SH-SY5Y (cell line): ENCODE measurements at regions not wholly inside any gene's neighbourhood (a gene's known extent, or its start where the extent isn't known, plus 50 kb on each side); places are given as distances from the start of the nearest gene placed in this dataset.

Source experiments
- GATA2 ChIP-seq: IDR thresholded peaks from 2 replicates; pipeline ENCODE4 v1.6.1; 2011; ENCODE audit warnings: mild to moderate bottlenecking, low read depth, low read length
- GATA3 ChIP-seq: IDR thresholded peaks from 2 replicates; pipeline ENCODE4 v1.6.1; 2011; ENCODE audit warnings: low read depth, mild to moderate bottlenecking, low read length, moderate library complexity

- no peak for TF ChIP-seq GATA2
- no peak for TF ChIP-seq GATA3
These were observed 691.6 kb downstream of the ETS1 start for GRCh38 chr11:127895776-127896175.
